GM19468 (cell line): ENCODE measurements at regions not wholly inside any gene's neighbourhood (a gene's known extent, or its start where the extent isn't known, plus 50 kb on each side); places are given as distances from the start of the nearest gene placed in this dataset.
A peak's percentile ranks its signal among the peaks of the same experiment; 100 is the strongest.
"Not testable (repeated sequence)": the region's sequence is repeated elsewhere in the genome, so short reads cannot be mapped to it uniquely, and the experiment has no call there.

Experiments used
- ATAC-seq: cut with Tn5 transposase; IDR thresholded peaks from one replicate; pipeline ENCODE4 v1.9.1; 2021; ENCODE audit warnings: mild to moderate bottlenecking, moderate library complexity, moderate number of reproducible peaks; ENCODE audit not compliant: unreplicated experiment; ENCODE audit errors: extremely low read depth

DNA sequence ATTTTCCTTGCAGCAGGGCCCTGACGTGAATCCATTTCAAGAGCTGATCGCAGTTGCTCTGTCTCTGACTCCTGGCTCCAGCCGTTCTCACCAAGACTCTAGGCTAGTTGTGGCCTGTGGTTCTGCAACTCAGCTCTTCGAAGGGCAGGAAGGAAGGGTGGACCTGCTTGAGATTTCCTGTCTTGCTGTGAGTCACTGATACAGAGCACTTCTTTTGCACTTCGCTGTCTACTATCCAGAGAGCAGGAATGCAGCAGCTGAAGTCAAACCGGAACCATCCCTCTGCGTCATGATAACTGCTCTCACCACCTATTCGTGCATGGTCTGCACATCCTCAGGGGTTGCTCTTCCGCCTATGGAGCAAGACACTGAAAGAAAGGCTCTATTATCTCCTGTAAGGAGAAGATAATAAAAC lies 59.7 kb downstream of the RAP2B start:
- peak; percentile 58 for ATAC-seq

DNA sequence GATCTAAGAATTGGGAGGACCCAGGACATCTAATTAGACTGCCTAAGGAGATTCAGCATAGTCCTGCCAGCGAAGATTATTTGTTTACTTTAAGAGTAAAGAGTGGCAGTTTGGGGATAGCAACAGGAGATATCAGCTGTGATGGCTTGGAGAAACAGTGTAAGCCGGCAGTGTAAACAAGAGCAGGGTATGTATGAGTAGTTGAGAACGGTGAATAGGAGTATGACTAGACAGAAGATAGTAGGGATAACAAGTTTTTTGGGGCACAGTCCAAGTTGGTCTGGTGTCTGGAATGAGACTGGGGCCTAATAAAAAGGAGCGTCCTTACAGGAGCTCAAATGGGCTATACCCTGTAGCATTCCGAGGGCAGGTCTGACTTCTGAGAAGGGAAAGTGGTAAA lies 64.9 kb downstream of the RAP2B start:
- not testable (repeated sequence) for ATAC-seq

DNA sequence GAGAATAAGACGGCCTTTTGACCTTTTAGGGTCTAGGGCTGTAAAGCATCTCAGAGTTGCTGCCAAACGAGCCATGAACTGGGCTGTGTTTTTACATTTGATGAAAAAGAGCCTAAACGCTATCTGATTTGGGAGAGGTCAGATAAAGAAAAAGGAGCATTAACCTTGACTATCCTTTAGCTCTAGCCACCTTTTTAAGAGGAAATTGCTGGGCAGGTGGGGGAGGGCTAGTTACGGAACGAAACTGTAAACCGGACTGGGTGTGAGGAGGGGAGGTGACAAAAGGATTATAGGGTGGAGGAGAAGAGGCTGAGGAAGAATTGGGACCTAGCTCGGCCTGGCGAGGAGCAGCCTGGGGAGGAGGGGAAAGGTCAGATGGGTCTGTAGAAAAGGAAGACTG lies 68.4 kb downstream of the RAP2B start:
- not testable (repeated sequence) for ATAC-seq

- not testable (repeated sequence) for ATAC-seq
These were observed 69.2 kb downstream of the RAP2B start for GRCh38 chr3:153231245-153231644.

DNA sequence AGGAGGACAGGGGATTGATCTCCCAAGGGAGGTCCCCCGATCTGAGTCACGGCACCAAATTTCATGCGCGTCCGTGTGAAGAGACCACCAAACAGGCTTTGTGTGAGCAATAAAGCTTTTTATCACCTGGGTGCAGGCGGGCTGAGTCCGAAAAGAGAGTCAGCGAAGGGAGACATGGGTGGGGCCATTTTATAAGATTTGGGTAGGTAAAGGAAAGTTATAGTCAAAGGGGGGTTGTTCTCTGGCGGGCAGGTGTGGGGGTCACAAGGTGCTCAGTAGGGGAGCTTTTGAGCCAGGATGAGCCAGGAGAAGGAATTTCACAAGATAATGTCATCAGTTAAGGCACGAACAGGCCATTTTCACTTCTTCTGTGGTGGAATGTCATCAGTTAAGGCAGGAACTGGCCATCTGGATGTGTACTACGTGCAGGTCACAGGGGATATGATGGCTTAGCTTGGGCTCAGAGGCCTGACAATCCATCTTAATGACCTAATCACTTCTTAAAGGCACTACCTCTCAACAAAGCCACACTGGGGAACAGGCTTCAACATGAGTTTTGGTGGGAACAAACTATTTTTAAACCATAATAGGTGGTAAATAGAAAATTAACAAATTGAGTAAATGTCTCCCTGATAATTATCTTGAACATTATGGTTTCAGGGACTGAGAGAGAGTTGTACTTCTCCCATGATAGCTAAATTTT lies 70.2 kb downstream of the RAP2B start:
- ATAC-seq = not testable (repeated sequence)

DNA sequence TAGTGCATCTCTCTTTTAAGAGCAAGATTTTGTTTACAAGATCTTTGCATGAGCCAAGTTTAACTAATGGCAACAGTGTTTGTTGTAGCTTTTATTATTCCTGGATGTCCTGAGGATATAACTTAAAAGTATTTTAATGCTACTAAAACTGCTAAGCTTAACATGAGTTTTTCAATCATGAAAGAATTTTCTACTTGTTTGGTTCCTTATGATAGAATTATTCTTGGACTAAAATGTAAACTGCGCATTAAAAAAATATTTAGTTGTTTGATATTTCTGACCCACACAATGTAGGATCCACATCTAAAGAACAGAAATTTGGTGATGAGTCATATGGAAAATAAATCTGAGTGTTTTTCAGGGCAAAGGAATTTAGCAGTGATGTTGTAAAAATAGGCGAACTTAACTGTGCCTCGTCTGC lies 70.8 kb downstream of the RAP2B start:
- ATAC-seq = no peak

GRCh38 chr3:153233986-153234385 lies 72.0 kb downstream of the RAP2B start:
- no peak for ATAC-seq

GRCh38 chr3:153242896-153243295 lies 80.9 kb downstream of the RAP2B start:
- no peak for ATAC-seq

DNA sequence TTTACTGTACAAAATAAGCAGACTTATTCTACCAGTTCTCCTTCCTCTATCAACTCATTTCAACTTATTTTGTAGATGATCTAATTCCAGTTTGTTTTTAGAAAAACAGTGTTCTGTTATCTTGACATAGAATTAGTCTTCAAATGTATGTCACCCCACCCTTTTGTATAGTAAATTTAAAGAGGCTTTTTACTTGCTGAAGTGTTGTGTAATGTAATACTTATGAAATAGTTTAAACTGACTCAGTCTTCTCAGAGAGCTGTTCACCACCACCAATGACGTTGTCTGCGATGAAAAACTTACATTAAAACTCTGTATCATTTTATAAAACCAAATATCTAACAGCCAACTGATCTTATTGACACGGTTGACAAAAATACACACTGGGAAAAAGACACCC lies 82.9 kb downstream of the RAP2B start:
- ATAC-seq = no peak

DNA sequence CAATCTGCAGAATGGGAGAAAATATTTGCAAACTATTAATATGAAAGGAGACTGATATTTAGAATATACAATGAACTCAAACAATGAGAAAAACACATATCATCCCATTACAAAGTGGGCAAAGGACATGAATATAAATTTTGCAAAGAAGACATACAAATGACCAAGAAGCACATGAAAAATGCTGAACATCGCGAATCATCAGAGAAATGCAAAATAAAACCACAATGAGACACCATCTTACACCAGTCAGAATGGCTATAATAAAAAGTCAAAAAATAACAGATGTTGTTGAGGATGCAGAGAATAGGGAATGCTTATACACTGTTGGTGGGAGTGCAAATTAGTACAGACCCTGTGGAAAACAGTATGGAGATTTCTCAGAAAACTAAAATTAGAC lies 83.6 kb downstream of the RAP2B start:
- ATAC-seq = no peak

GRCh38 chr3:153246331-153246730 lies 84.3 kb downstream of the RAP2B start:
- no peak for ATAC-seq

DNA sequence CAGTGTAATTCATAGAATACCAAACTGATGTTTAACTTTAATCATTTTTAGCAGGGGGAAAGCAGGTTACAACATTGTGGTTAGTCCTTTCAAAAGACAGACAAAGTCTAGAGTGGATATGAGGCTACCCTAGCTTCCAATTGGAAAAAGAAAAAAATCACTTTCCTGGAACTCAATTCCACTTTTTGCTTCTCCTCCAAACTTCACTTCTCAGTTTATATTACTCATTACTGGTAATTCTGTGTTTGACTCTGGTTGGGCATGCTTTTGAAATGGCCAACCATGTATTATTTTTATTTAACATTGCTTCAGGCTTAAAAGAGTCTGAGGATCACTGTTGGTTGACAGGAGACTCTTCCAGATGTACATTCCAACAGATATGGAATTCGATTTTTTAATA lies 84.8 kb downstream of the RAP2B start:
- ATAC-seq = no peak

GRCh38 chr3:153247331-153248330 lies 85.6 kb downstream of the RAP2B start:
- no peak for ATAC-seq

DNA sequence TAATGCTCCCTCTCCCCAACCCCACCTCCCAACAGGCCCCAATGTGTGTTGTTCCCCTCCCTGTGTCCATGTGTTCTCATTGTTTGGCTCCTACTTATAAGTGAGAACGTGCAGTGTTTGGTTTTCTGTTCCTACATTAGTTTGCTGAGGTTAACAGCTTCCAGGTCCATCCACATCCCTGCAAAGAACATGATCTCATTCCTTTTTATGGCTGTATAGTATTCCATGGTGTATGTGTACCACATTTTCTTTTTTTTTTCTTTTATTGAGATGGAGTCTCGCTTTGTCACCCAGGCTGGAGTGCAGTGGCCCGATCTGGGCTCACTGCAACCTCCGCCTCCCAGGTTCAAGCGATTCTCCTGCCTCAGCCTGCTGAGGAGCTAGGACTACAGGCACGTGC lies 86.8 kb downstream of the RAP2B start:
- not testable (repeated sequence) for ATAC-seq

DNA sequence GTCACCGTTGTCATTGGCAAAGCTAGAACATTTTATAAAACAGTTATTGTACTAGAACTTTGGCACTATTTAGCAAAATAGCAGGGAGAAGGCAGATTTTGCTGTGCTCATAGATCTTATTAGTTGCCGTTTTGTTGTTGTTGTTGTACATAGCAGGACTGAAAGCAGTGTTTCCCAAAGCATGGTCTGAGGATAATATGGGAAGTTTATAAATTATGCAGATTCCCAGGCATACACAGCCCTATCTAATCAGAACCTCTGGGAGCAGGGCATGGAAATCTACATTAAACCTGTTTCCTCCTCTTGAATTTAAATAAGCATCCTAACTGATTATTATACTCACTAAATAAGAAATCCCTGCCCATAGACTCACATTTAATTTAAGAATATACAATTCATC lies 87.9 kb downstream of the RAP2B start:
- no peak for ATAC-seq

GRCh38 chr3:153250446-153250845 lies 88.4 kb downstream of the RAP2B start:
- ATAC-seq = no peak

DNA sequence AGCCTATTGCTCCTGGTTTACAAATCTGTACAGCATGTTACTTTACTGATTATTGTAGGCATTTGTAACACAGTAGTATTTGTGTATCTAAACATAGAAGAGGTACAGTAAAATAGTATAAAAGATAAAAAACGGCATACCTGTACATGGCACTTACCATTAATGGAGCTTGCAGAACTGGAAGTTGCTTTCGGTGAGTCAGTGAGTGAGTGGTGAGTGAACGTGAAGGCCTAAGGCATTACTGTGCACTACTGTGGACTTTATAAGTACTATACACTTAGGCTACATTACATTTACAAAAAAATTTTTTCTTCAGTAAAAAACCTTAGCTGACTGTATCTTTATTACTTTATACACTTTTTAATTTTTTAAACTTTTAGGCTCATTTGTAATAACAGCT lies 90.9 kb downstream of the RAP2B start:
- no peak for ATAC-seq

DNA sequence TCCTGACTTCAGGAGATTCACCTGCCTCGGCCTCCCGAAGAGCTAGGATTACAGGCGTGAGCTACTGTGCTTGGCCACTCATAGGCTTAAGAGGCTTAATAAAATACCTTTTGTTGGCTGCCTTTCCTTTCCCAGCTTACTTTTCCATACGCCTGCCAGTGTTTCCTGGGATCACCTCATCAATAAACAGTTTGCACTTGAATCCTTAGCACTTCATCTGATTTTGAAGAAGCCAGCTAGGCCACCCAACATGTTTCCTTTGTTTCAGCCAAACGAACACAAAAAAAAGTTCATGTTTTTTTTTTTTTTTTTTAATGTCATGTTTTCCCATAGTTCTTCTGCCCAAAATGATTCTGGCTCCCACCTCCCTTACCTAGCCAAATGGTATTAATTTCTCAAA lies 92.3 kb downstream of the RAP2B start:
- ATAC-seq = no peak

DNA sequence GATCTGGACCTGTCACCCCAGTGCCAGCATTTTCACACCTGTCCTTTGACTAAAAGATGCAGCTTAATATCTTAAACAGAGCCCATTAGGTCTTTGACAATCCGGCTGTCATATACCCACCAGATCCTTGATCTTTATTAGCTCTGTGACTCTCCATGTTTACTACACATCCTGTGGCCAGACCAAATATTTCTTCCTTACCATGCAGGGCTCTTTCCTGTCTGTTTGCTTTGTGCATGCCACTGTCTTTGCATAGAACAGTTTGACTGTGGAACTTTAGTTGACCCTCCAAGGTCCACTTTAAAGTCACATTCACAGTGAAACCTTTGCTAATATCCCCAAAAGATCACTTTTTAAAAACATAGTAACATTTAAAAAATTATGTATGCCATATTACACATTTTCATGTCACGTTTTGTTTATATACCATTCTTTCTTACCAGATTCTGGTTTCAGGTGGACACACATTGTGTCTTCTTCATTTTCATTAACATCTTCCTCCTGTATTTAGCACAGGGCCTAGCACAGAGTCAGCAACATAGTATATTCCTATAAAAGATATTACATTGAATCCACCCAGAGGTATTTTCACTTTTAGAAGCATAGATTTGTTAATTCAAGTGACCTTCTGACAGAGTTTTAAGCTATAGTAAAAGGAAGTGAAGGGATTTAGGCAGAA lies 95.8 kb downstream of the RAP2B start:
- ATAC-seq = no peak

GRCh38 chr3:153259956-153260355 lies 97.9 kb downstream of the RAP2B start:
- ATAC-seq = no peak

- no peak for ATAC-seq
These were observed 98.7 kb downstream of the RAP2B start for GRCh38 chr3:153260681-153261080.
